ENCODE measurements at regions not wholly inside any gene's neighbourhood (a gene's known extent, or its start where the extent isn't known, plus 50 kb on each side); places are given as distances from the start of the nearest gene placed in this dataset.

DNA sequence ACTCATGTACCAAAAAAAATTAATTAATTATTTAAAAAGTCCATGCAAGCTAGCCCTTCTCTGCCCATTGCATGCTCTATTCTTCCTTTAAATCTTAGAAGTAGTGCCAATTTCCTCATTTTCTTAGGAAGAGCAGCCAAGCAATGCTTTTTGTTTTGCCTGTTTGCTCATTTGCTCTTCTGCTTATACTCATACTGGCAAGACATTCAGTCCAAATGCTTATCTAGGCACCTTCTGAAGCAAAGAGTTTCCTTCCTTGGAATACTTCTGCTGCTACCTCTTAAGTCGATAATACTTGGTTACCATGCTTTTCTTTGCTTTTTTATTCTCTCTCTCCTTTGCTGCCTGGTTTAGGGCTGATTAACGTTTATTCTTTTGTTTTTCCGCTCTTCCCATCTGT is 1318.3 kb downstream of the AACS start:
- no peak for TF ChIP-seq MAX (CRISPR knock-in tag; IDR thresholded peaks at IDR 0.05)
- TF ChIP-seq CREM (CRISPR knock-in tag; IDR thresholded peaks at IDR 0.05): no peak
- TF ChIP-seq ZSCAN18 (CRISPR knock-in tag; IDR thresholded peaks at IDR 0.05): no peak
- TF ChIP-seq TP53 (CRISPR knock-in tag; IDR thresholded peaks at IDR 0.05): no peak
- TF ChIP-seq, protein P1, sequence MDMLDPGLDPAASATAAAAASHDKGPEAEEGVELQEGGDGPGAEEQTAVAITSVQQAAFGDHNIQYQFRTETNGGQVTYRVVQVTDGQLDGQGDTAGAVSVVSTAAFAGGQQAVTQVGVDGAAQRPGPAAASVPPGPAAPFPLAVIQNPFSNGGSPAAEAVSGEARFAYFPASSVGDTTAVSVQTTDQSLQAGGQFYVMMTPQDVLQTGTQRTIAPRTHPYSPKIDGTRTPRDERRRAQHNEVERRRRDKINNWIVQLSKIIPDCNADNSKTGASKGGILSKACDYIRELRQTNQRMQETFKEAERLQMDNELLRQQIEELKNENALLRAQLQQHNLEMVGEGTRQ (CRISPR knock-in tag; IDR thresholded peaks at IDR 0.05): no peak
- TF ChIP-seq, protein P2, sequence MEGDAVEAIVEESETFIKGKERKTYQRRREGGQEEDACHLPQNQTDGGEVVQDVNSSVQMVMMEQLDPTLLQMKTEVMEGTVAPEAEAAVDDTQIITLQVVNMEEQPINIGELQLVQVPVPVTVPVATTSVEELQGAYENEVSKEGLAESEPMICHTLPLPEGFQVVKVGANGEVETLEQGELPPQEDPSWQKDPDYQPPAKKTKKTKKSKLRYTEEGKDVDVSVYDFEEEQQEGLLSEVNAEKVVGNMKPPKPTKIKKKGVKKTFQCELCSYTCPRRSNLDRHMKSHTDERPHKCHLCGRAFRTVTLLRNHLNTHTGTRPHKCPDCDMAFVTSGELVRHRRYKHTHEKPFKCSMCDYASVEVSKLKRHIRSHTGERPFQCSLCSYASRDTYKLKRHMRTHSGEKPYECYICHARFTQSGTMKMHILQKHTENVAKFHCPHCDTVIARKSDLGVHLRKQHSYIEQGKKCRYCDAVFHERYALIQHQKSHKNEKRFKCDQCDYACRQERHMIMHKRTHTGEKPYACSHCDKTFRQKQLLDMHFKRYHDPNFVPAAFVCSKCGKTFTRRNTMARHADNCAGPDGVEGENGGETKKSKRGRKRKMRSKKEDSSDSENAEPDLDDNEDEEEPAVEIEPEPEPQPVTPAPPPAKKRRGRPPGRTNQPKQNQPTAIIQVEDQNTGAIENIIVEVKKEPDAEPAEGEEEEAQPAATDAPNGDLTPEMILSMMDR (IDR thresholded peaks at IDR 0.05): no peak
- TF ChIP-seq JUN (CRISPR knock-in tag; IDR thresholded peaks at IDR 0.05): no peak
- no peak for TF ChIP-seq PREB (CRISPR knock-in tag; IDR thresholded peaks at IDR 0.05; ENCODE audit: borderline replicate concordance)
- no peak for TF ChIP-seq ZNF423 (CRISPR knock-in tag; IDR thresholded peaks at IDR 0.05)
- no peak for TF ChIP-seq E2F1 (CRISPR knock-in tag; IDR thresholded peaks at IDR 0.05)
- TF ChIP-seq CREB1 (CRISPR knock-in tag; IDR thresholded peaks at IDR 0.05): no peak
- no peak for TF ChIP-seq GABPB1 (CRISPR knock-in tag; IDR thresholded peaks at IDR 0.05)
